GM23248 (cell line): ENCODE measurements at regions not wholly inside any gene's neighbourhood (a gene's known extent, or its start where the extent isn't known, plus 50 kb on each side); places are given as distances from the start of the nearest gene placed in this dataset.

ENCODE experiments used
- DNase-seq: peaks from one replicate; pipeline ENCODE4 v3.0.0-alpha.2; 2015
- H2AFZ ChIP-seq: fragments of 200-600 bp; sonication (generic); 2 replicates; pipeline ENCODE4 v1.6.1; 2016; ENCODE audit warnings: antibody characterized with exemption
- H3F3A ChIP-seq: fragments of 200-600 bp; sonication (generic); 2 replicates; pipeline ENCODE4 v1.6.1; 2016; ENCODE audit warnings: mild to moderate bottlenecking, antibody characterized with exemption, mixed run types; ENCODE audit not compliant: insufficient read depth
- H3K27ac ChIP-seq: fragments of 200-600 bp; sonication (generic); 2 replicates; pipeline ENCODE4 v1.5.1; 2016; ENCODE audit warnings: mild to moderate bottlenecking
- H3K27me3 ChIP-seq: fragments of 200-600 bp; sonication (generic); replicated peaks from 2 replicates; pipeline ENCODE4 v1.6.1; 2016; ENCODE audit warnings: mild to moderate bottlenecking; ENCODE audit not compliant: insufficient read depth
- H3K36me3 ChIP-seq: fragments of 200-600 bp; sonication (generic); 2 replicates; pipeline ENCODE4 v1.6.1; 2016; ENCODE audit warnings: low read depth, mild to moderate bottlenecking
- H3K4me1 ChIP-seq: fragments of 200-600 bp; sonication (generic); 2 replicates; pipeline ENCODE4 v1.6.1; 2016; ENCODE audit warnings: mild to moderate bottlenecking; ENCODE audit not compliant: insufficient read depth
- H3K4me2 ChIP-seq: fragments of 200-600 bp; sonication (generic); one replicate; pipeline ENCODE4 v1.6.1; 2016; ENCODE audit warnings: mild to moderate bottlenecking; ENCODE audit not compliant: unreplicated experiment
- H3K4me3 ChIP-seq: fragments of 200-600 bp; sonication (generic); 2 replicates; pipeline ENCODE4 v1.5.1; 2016; ENCODE audit warnings: mild to moderate bottlenecking
- H3K79me2 ChIP-seq: fragments of 200-600 bp; sonication (generic); 2 replicates; pipeline ENCODE4 v1.6.1; 2016; ENCODE audit warnings: mild to moderate bottlenecking; ENCODE audit not compliant: insufficient read depth
- H3K9ac ChIP-seq: fragments of 200-600 bp; sonication (generic); 2 replicates; pipeline ENCODE4 v1.6.1; 2016; ENCODE audit warnings: mild to moderate bottlenecking
- H3K9me2 ChIP-seq: fragments of 200-600 bp; sonication (generic); 2 replicates; pipeline ENCODE4 v1.6.1; 2016; ENCODE audit warnings: mixed run types, mild to moderate bottlenecking, moderate library complexity; ENCODE audit not compliant: insufficient read depth
- H3K9me3 ChIP-seq: fragments of 200-600 bp; sonication (generic); one replicate; pipeline ENCODE4 v1.6.1; 2017; ENCODE audit warnings: low read depth
- H4K20me1 ChIP-seq: fragments of 200-600 bp; sonication (generic); 2 replicates; pipeline ENCODE4 v1.6.0; 2016; ENCODE audit not compliant: insufficient read depth
- EZH2 ChIP-seq: fragments of 200-600 bp; sonication (generic); IDR thresholded peaks from 2 replicates; pipeline ENCODE4 v1.6.1; 2018; ENCODE audit warnings: antibody characterized with exemption, mild to moderate bottlenecking; ENCODE audit not compliant: insufficient read depth, poor library complexity, severe bottlenecking
- EZH2phosphoT487 ChIP-seq: fragments of 200-600 bp; sonication (generic); IDR thresholded peaks from 2 replicates; pipeline ENCODE4 v1.6.1; 2018; ENCODE audit warnings: antibody characterized with exemption, moderate library complexity, mild to moderate bottlenecking, low read depth; ENCODE audit not compliant: insufficient read depth
- WGBS, 2 experiments: methylation state at CpG; one replicate each; pipeline ENCODE4 v1.1.6; 2015 to 2017; ENCODE audit warnings: low lambda C conversion rate in 2 of 2, low coverage in 1 of 2; ENCODE audit errors: missing lambda C conversion rate in 2 of 2; 5-methylcytosine and 5-hydroxymethylcytosine counted together
- in situ Hi-C: fragments of 300-500 bp; cut with MboI; formaldehyde crosslinking; loops from 2 replicates; pipeline ENCODE4 v1.15.0; 2020

DNA sequence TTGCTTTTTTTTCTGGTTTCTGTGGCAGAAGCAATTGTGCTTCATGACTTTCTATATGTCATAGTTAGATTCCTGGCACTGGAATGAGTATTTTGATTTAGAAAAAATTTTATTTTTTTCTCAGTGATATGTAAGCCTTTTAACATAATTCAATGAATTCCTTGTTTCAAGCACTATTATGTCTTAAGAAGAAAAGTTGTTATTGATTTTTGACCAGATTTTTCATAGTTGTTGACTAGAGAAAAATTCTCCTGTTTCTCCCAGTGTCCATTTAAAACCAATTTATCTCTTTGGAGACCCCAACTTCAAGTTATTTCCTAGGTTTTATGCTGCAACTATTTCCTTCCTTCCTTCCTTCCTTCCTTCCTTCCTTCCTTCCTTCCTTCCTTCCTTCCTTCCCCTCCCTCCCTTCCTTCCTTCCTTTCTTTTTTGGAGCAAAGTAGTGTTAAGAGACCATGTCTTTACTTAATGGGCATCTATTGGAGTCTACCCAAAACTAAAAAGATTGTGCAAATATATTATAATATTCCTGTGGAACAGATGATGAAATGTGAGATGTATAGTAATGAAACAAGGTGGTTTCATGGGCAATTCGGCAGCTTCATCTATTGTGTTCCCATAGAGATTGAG lies 346.9 kb downstream of the RNF144B start:
- Histone ChIP-seq H3K4me1 (no peaks in the 10 kb centered on the region), H3K9me3 (no peaks in the 10 kb centered on the region), H4K20me1 (no peaks in the 10 kb centered on the region), H3K79me2 (no peaks in the 10 kb centered on the region), H3K4me2 (no peak overlapping the region), H2AFZ (no peak overlapping the region), H3K27ac (no peak overlapping the region), H3K4me3 (no peak overlapping the region), H3K36me3 (no peaks in the 10 kb centered on the region), H3K9ac (no peak overlapping the region), H3K27me3 (no peaks in the 10 kb centered on the region), H3F3A (no peaks in the 10 kb centered on the region), H3K9me2 (no peaks in the 10 kb centered on the region)
- TF ChIP-seq EZH2 = no peak
- no peak for TF ChIP-seq EZH2phosphoT487
- in situ Hi-C loops = loop anchor here (25.0 kb wide), 1 partner anchor 1128 kb away; no protein-coding TSS in a partner anchor
- DNase-seq = no peak
- WGBS, 2 experiments = 59 to 82% methylated on average over 1 of the region's 1 CpG

DNA sequence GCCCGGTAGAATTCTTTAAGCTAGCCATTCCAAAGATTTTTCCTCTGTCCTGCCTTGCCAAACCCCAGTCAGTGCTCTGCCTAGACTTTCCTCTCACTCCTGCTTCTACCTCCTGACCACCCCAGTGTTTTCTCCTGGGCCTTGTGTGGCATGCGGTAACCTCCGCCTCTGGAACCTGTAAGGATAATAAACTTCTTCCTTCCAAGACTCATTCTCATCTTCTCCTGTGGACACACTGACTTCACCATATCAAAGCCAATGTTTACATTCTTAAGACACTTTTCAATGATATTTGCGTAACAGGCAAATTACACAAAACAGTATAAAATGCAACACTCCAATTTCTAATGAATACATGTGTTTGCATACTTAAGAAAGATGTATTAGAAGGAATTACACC lies 354.6 kb downstream of the RNF144B start:
- TF ChIP-seq EZH2phosphoT487 = no peak
- Histone ChIP-seq H3K27ac (peak overlapping the region; percentile 53), H3K4me1 (peaks cover 7% of the 10 kb centered on the region; the same call in 1 of the 2 replicates), H2AFZ (no peak overlapping the region), H4K20me1 (no peaks in the 10 kb centered on the region), H3K4me3 (no peak overlapping the region), H3K9me2 (no peaks in the 10 kb centered on the region), H3F3A (peaks cover 13% of the 10 kb centered on the region), H3K27me3 (no peaks in the 10 kb centered on the region), H3K4me2 (no peak overlapping the region), H3K79me2 (no peaks in the 10 kb centered on the region), H3K9me3 (no peaks in the 10 kb centered on the region), H3K9ac (no peak overlapping the region), H3K36me3 (no peaks in the 10 kb centered on the region)
- 79 to 83% methylated on average over 4 of the region's 4 CpGs for WGBS, 2 experiments
- DNase-seq = no peak
- in situ Hi-C loops = loop anchor here (25.0 kb wide), 1 partner anchor 1121 kb away; no protein-coding TSS in a partner anchor

DNA sequence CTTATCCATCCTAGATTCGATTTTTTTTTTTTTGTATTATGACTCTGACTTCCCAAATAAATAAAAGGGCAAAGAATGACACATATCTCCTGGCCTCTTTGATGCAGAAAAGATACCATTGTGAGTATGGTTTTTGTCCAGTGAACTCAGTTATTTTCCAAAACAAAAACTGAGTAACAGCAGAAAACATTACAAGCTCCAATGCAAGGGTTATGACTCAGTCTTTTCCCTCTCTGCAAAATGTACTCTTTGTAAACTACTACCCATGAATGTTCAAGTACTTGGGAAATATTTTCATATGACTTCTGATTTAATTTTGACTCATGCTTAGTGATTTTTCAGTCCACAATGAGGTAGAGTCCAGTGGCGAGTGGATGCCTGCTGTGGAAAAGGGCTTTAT lies 355.3 kb downstream of the RNF144B start:
- Histone ChIP-seq H3K9ac (no peak overlapping the region), H3K9me2 (no peaks in the 10 kb centered on the region), H3K4me1 (peaks cover 7% of the 10 kb centered on the region; the same call in 1 of the 2 replicates), H3F3A (peaks cover 13% of the 10 kb centered on the region), H3K9me3 (no peaks in the 10 kb centered on the region), H3K27me3 (no peaks in the 10 kb centered on the region), H3K79me2 (no peaks in the 10 kb centered on the region), H3K4me2 (no peak overlapping the region), H3K4me3 (no peak overlapping the region), H2AFZ (no peak overlapping the region), H3K36me3 (no peaks in the 10 kb centered on the region), H3K27ac (peak overlapping the region; percentile 53), H4K20me1 (no peaks in the 10 kb centered on the region)
- peak; percentile 78 for DNase-seq
- in situ Hi-C loops = loop anchor here (25.0 kb wide), 1 partner anchor 1120 kb away; no protein-coding TSS in a partner anchor
- TF ChIP-seq EZH2 (no peak), EZH2phosphoT487 (no peak)
- 3 to 5% methylated on average over 2 of the region's 2 CpGs for WGBS, 2 experiments

DNA sequence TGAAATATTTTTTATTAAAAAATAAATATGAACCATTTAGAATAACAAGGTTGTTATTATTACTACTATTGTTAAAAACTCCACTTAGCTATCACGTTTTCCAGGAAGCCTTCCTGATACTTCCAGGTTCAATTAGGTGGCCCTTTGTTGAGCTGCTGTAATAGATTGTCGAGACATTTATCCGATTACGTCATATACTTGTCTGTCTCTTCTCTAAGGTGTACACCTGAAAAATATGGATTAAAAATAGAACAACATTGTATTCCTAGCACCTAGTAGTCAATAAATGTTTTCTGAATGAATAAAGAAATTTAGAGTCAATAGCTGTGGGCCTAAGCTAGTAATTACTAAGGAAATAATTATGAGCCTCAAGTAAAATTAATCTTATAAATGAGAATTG lies 359.6 kb downstream of the RNF144B start:
- Histone ChIP-seq H3K9me2 (no peaks in the 10 kb centered on the region), H3K4me1 (peaks cover 5% of the 10 kb centered on the region; the same call in 1 of the 2 replicates), H3K9ac (no peak overlapping the region), H3F3A (peaks cover 11% of the 10 kb centered on the region), H4K20me1 (no peaks in the 10 kb centered on the region), H3K36me3 (no peaks in the 10 kb centered on the region), H3K4me2 (no peak overlapping the region), H3K79me2 (no peaks in the 10 kb centered on the region), H2AFZ (no peak overlapping the region), H3K27me3 (no peaks in the 10 kb centered on the region), H3K27ac (no peak overlapping the region), H3K9me3 (no peaks in the 10 kb centered on the region), H3K4me3 (no peak overlapping the region)
- no peak for DNase-seq
- WGBS, 2 experiments = 72 to 83% methylated on average over 4 of the region's 4 CpGs
- in situ Hi-C loops = loop anchor here (25.0 kb wide), 1 partner anchor 1116 kb away; no protein-coding TSS in a partner anchor
- no peak for TF ChIP-seq EZH2phosphoT487
- TF ChIP-seq EZH2 = no peak
